AG10803 (cell line): ENCODE measurements at regions not wholly inside any gene's neighbourhood (a gene's known extent, or its start where the extent isn't known, plus 50 kb on each side); places are given as distances from the start of the nearest gene placed in this dataset.

Experiments
- DNase-seq: peaks from one replicate; pipeline ENCODE4 v3.0.0; 2010; ENCODE audit warnings: low read depth
- H3K4me3 ChIP-seq: 2 replicates; pipeline ENCODE4 v1.5.1; 2011; ENCODE audit warnings: mild to moderate bottlenecking, low read length, control low read depth
- TF ChIP-seq, protein P1 (sequence below): conservative IDR thresholded peaks from 2 replicates; pipeline ENCODE4 v1.5.1; 2011; ENCODE audit warnings: mild to moderate bottlenecking, low read length, control low read depth, inconsistent platforms

GRCh38 chr13:38537051-38537450, 149.8 kb upstream of the FREM2 start:
- no peak for DNase-seq
- TF ChIP-seq, protein P1, sequence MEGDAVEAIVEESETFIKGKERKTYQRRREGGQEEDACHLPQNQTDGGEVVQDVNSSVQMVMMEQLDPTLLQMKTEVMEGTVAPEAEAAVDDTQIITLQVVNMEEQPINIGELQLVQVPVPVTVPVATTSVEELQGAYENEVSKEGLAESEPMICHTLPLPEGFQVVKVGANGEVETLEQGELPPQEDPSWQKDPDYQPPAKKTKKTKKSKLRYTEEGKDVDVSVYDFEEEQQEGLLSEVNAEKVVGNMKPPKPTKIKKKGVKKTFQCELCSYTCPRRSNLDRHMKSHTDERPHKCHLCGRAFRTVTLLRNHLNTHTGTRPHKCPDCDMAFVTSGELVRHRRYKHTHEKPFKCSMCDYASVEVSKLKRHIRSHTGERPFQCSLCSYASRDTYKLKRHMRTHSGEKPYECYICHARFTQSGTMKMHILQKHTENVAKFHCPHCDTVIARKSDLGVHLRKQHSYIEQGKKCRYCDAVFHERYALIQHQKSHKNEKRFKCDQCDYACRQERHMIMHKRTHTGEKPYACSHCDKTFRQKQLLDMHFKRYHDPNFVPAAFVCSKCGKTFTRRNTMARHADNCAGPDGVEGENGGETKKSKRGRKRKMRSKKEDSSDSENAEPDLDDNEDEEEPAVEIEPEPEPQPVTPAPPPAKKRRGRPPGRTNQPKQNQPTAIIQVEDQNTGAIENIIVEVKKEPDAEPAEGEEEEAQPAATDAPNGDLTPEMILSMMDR: no peak
- H3K4me3 ChIP-seq: no peak overlapping the region

DNA sequence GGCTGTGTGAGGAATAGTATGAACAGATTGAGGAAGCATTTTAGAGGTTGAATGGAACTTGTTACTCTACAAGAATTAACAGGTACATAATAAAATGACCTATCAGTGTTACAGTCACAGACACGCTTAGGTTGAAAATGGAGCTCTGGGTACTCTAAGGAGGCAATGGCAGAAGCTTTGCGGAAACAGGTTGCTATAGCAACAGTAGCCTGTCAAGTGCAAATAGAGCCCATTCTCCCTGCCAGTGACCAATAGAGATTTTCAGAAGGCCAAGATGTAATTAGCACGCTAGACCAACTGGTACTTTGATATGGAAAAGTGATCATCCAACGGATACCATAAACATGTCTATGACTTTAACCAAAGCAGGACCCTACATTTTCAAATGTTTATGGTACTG, 148.5 kb upstream of the FREM2 start:
- TF ChIP-seq, protein P1: no peak
- H3K4me3 ChIP-seq: no peak overlapping the region
- no peak for DNase-seq

DNA sequence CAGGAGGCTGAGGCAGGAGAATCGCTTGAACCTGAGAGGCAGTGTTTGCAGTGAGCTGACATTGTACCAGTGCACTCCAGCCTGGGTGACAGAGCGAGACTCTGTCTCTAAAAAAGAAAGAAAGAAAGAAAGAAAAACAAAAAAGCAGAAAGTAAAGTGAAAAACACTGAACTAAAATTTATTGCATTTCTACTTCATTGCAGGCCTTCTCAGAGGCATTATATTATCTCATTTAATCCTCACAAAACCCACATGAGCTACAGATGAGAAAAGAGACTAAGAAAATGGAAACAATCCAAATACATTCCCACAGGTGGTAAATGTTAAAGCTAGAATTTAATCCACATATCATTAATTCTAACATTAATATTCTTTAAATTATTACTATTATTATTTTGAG, 147.2 kb upstream of the FREM2 start:
- TF ChIP-seq, protein P1: no peak
- DNase-seq: no peak
- H3K4me3 ChIP-seq: no peak overlapping the region

DNA sequence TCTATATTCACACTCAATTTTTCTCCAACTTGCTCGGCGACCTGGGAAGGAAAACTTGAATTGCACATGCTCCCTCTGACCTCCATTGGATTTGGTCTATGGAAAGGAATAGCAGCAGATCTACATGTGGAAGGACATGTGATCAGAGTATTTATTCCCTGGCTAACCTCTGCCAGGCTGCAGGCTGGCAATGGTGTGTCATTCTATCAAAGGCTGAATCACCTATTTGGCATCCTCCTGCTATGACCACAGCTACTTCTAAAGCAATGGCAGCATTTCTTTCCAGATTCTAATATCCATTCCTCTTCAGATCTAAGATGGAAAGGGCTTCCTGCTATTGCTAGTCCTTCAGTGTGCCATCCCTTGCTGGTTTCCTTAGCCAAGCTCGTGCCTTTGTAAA, 144.3 kb upstream of the FREM2 start:
- no peak overlapping the region for H3K4me3 ChIP-seq
- DNase-seq: no peak
- TF ChIP-seq, protein P1: no peak

GRCh38 chr13:38543561-38543960, 143.3 kb upstream of the FREM2 start:
- no peak for DNase-seq

GRCh38 chr13:38563739-38564138, 123.1 kb upstream of the FREM2 start:
- TF ChIP-seq, protein P1: no peak
- no peak overlapping the region for H3K4me3 ChIP-seq
- no peak for DNase-seq

More at GRCh38 chr13:38543561-38543960, 143.3 kb upstream of the FREM2 start:
- no peak overlapping the region for H3K4me3 ChIP-seq
- TF ChIP-seq, protein P1: no peak

DNA sequence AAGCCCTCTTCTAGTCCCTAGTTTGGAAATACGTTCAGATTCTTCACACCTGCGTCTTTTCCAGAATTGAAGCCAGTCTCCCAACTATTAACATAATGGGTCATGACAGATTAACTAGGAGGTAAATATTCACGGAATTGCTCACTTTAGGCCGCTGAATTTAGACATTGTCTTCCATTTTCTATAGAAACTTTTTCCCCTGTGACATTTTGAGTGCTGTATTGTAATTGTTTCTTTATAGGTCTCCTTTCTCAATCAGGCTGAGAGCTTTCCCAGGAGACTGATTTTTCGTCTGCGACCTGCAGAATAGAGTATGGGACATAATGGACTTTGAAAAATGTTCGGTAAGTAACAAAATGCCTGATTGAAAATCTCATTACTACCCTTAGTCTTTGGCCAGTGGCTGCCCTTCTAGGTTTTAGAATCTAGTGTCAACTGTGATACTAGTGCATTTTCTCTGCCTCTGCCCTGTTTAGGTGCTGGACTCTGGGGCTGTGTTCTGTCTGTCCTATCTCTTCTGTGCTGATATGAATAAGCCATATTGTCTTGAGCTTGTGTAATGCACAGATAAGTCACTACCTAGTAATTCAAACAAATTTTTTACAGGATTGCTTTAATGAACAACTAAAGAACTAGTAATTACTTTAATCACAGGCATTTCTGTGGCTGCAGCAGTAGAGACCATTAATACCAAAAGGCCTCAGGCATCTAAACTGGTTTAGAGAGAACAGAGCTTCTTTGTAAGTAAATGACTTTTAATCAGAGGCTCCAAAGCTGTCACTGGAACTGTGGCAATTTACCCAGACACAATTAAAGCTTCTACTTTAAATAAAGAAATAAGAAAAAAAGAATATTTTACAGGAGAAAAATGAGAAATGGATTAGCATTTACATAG, 122.4 kb upstream of the FREM2 start:
- no peak for DNase-seq
- TF ChIP-seq, protein P1: no peak
- H3K4me3 ChIP-seq: no peak overlapping the region
